HG03378 (cell line): ENCODE measurements at regions not wholly inside any gene's neighbourhood (a gene's known extent, or its start where the extent isn't known, plus 50 kb on each side); places are given as distances from the start of the nearest gene placed in this dataset.

Source experiments
- ATAC-seq: cut with Tn5 transposase; IDR thresholded peaks from one replicate; pipeline ENCODE4 v1.9.1; 2021; ENCODE audit warnings: mild to moderate bottlenecking, moderate library complexity; ENCODE audit not compliant: unreplicated experiment

DNA sequence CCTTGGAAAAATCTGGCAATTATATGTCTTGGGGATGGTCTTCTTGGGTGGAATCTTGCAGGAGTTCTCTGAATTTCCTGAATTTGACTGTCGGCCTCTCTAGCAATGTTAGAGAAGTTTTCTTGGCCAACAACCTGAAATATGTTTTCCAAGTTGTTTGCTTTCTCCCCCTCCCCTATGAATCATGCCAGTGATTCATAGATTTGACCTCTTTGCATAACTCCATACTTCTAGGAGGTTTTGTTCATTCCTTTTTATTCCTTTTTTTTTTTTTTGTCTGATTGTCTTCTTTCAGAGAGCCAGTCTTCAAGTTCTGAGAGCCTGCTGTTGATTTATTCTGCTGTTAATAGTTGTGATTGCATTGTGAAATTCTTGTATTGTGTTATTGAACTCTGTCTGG, 56.7 kb upstream of the SLC44A1 start:
- ATAC-seq = no peak

GRCh38 chr9:105188746-105189145, 55.7 kb upstream of the SLC44A1 start:
- ATAC-seq = no peak

DNA sequence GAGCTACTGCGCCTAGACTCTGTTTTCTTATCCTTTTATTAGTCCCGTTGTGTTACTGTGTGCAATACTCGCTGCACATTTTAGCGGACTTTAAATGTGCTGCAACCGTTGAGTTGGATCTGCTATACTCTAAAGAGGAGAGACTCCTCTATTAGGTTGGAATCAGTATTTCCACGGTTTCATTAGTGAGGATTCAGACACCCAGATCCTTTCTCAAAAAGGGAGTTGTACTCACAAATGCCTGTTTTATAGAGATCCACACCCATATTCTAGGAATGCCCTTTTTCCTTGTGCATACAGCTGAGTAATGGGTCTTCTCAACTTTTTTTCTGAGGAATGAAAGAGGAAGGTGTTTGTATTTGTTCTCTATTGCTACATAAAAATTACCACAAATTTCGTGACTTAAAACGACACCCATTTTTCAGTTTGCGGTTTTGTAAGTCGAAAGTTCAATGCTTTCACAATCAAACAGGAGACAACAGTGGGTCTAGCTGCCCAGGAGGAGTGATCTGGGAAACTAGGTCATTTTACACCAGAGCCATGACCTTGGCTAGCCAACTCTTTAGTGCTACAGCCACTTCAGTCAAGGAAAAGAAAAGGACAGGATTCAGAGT, 52.8 kb upstream of the SLC44A1 start:
- no peak for ATAC-seq

- ATAC-seq = no peak
Observed at GRCh38 chr9:105193560-105193959, 50.9 kb upstream of the SLC44A1 start.

- ATAC-seq = no peak
Observed at GRCh38 chr9:105194234-105194633, 50.2 kb upstream of the SLC44A1 start.
